ENCODE measurements at regions not wholly inside any gene's neighbourhood (a gene's known extent, or its start where the extent isn't known, plus 50 kb on each side); places are given as distances from the start of the nearest gene placed in this dataset.
A peak's percentile ranks its signal among the peaks of the same experiment; 100 is the strongest.

DNA sequence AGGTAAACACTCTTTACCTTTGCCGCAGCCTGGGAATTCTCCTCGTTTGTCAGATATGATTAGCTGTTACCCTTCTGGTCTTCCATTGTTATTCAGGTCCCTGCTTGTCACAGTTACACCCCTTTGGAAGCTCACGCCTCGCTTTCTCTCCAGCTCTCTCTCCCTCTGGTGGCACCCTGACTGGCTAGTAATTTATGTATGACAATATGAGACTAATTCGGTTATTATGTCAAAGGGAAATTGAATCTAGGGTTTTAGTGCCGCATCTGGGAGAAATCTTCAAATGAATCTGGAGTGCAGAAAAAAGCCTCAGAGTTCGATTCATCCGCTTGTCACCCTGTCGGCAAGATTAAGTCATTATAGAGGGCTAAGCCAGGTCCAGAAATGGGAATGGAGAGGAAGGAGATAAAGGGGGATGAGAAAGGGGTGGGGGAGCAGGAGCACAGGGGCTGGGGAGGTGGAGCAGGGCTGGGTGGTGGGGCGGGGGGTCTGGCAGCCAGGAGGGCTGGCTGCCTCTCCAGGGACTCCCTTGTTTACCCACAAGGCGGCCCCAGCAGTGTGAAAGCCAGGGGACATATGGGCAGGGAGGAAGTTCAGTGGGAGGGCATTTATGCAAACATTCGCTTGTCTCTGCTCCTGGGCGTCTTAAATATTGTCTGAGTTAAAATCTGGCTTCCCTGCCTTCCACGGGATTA lies 179.0 kb upstream of the NECTIN1 start:
- 62 to 63% methylated on average over 13 to 14 of the region's 14 CpGs for WGBS, 2 donors
- H3K27ac ChIP-seq = peak overlapping the region; percentile 50 to 82 (median 76)
- H3K9me3 ChIP-seq = no peaks in the 10 kb centered on the region
- H3K4me3 ChIP-seq = no peak overlapping the region
- H3K27me3 ChIP-seq = no peaks in the 10 kb centered on the region
- no peaks in the 10 kb centered on the region for H3K36me3 ChIP-seq (replicated peaks in 1 of 2; ENCODE audit: insufficient read depth in 1 of 2, low read depth in 2 of 2)
- TF ChIP-seq, protein P1, sequence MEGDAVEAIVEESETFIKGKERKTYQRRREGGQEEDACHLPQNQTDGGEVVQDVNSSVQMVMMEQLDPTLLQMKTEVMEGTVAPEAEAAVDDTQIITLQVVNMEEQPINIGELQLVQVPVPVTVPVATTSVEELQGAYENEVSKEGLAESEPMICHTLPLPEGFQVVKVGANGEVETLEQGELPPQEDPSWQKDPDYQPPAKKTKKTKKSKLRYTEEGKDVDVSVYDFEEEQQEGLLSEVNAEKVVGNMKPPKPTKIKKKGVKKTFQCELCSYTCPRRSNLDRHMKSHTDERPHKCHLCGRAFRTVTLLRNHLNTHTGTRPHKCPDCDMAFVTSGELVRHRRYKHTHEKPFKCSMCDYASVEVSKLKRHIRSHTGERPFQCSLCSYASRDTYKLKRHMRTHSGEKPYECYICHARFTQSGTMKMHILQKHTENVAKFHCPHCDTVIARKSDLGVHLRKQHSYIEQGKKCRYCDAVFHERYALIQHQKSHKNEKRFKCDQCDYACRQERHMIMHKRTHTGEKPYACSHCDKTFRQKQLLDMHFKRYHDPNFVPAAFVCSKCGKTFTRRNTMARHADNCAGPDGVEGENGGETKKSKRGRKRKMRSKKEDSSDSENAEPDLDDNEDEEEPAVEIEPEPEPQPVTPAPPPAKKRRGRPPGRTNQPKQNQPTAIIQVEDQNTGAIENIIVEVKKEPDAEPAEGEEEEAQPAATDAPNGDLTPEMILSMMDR (IDR thresholded peaks at IDR 0.05) = no peak
- no peak for TF ChIP-seq POLR2A (IDR thresholded peaks at IDR 0.05)
- ATAC-seq = no peak
- peaks cover 39% of the 10 kb centered on the region for H3K4me1 ChIP-seq
- intact Hi-C loops (cut with DNase I) = no loop called here
- no peak for DNase-seq

- intact Hi-C loops (cut with DNase I) = no loop called here
- H3K27ac ChIP-seq = peak overlapping the region; percentile 50 to 82 (median 76)
- peak; percentile 68 to 88 (median 80) for DNase-seq
- no peaks in the 10 kb centered on the region for H3K36me3 ChIP-seq (replicated peaks in 1 of 2; ENCODE audit: insufficient read depth in 1 of 2, low read depth in 2 of 2)
- no peak overlapping the region for H3K4me3 ChIP-seq
- peaks cover 39% of the 10 kb centered on the region for H3K4me1 ChIP-seq
- no peaks in the 10 kb centered on the region for H3K27me3 ChIP-seq
- WGBS, 2 donors = 23 to 36% methylated on average over 8 to 10 of the region's 10 CpGs
- ATAC-seq = peak; percentile 92
- TF ChIP-seq, protein P1 (IDR thresholded peaks at IDR 0.05) = no peak
- no peak for TF ChIP-seq POLR2A (IDR thresholded peaks at IDR 0.05)
- no peaks in the 10 kb centered on the region for H3K9me3 ChIP-seq
These were observed 178.3 kb upstream of the NECTIN1 start for GRCh38 chr11:119907122-119907851.

DNA sequence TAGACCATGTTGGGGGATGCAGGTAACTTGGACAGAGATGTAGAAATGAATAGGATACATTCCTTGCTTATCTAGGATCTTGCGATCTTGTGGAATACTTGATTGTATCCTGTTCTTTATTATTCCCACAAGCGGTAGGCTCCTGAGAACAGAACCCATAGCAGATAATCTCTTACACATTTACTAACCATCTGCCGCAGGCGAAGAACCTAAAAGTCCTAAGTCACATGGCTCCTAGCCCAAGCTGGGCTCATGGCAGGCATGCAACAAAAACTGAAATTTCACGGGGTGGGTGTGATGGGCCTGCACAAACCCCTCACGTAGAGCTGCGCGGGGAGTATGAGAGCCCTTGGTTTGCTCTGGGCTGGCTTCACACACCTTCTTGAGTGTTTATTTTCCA lies 177.4 kb upstream of the NECTIN1 start:
- intact Hi-C loops (cut with DNase I) = no loop called here
- H3K4me1 ChIP-seq = peaks cover 47% of the 10 kb centered on the region
- TF ChIP-seq POLR2A (IDR thresholded peaks at IDR 0.05) = no peak
- ATAC-seq (no peak), DNase-seq (no peak)
- H3K36me3 ChIP-seq (replicated peaks in 1 of 2; ENCODE audit: insufficient read depth in 1 of 2, low read depth in 2 of 2) = no peaks in the 10 kb centered on the region
- WGBS, 2 donors = 91 to 95% methylated on average over 8 of the region's 8 CpGs
- H3K27ac ChIP-seq = peak overlapping the region in 3 of 4 donors; percentile 76 to 82 (median 76)
- no peaks in the 10 kb centered on the region for H3K9me3 ChIP-seq
- no peaks in the 10 kb centered on the region for H3K27me3 ChIP-seq
- no peak overlapping the region for H3K4me3 ChIP-seq

DNA sequence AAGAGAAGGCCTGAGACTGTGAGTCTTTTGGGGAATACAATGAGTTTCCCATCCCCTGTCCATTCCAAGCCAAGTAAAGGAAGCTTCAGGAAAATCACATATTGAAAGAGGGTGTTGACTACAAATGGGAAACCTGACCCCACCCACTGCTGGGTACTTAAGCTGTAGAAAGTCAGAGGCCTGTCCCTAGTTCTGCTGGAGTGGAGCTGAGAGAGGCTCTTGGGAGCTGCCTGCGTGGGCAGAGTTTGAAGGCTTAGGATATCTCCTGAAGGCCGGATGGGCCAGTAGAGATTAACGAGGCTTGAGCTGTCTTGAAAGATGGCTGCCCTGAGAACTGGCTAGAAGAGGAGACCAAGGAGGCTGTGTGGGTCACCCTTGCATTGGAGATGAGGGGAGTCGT lies 176.2 kb upstream of the NECTIN1 start:
- Histone ChIP-seq H3K27me3 (no peaks in the 10 kb centered on the region), H3K4me1 (peaks cover 47% of the 10 kb centered on the region), H3K27ac (peak overlapping the region in 1 of 4 donors; percentile 14), H3K4me3 (no peak overlapping the region), H3K36me3 (replicated peaks in 1 of 2; ENCODE audit: insufficient read depth in 1 of 2, low read depth in 2 of 2) (no peaks in the 10 kb centered on the region), H3K9me3 (no peaks in the 10 kb centered on the region)
- 89 to 94% methylated on average over 4 of the region's 4 CpGs for WGBS, 2 donors
- intact Hi-C loops (cut with DNase I) = no loop called here
- DNase-seq (no peak), ATAC-seq (no peak)
- TF ChIP-seq, protein P1 (IDR thresholded peaks at IDR 0.05) = no peak
- no peak for TF ChIP-seq POLR2A (IDR thresholded peaks at IDR 0.05)

DNA sequence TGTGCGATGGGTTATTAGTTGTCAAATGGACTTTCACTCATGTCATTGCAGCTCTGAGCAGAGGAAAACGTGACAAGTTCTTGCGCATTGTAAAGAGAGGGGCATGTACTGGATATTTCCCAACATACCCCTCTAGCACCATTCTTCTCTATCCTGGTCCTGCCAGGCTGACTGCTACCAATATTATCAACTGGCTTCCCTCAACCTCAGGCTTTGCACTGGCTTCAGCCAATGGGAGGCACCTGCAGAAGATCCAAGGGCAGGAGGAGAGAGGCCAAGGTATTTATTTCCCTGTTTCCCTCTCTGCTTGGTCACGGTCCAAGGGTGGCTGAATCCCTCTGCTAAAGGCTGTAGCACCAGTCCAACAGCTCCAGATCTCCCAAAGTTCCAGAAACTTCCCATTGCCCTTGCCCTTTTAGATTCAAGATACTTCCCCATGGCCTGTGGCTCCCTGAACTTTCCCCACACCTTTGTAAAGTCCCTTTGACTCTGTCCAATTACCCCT lies 175.6 kb upstream of the NECTIN1 start:
- H3K4me3 ChIP-seq = no peak overlapping the region
- no peak for ATAC-seq
- no peaks in the 10 kb centered on the region for H3K27me3 ChIP-seq
- intact Hi-C loops (cut with DNase I) = no loop called here
- no peaks in the 10 kb centered on the region for H3K36me3 ChIP-seq (replicated peaks in 1 of 2; ENCODE audit: insufficient read depth in 1 of 2, low read depth in 2 of 2)
- peaks cover 47% of the 10 kb centered on the region for H3K4me1 ChIP-seq
- DNase-seq = peak in 3 of 4 donors; percentile 29 to 53 (median 33)
- TF ChIP-seq POLR2A (IDR thresholded peaks at IDR 0.05) = no peak
- TF ChIP-seq, protein P1 (IDR thresholded peaks at IDR 0.05) = no peak
- H3K9me3 ChIP-seq = no peaks in the 10 kb centered on the region
- 82 to 86% methylated on average over 4 of the region's 4 CpGs for WGBS, 2 donors
- H3K27ac ChIP-seq = peak overlapping the region in 1 of 4 donors; percentile 14
